Neural progenitor cell (in vitro differentiated cells): ENCODE measurements at regions not wholly inside any gene's neighbourhood (a gene's known extent, or its start where the extent isn't known, plus 50 kb on each side); places are given as distances from the start of the nearest gene placed in this dataset.

Source experiments
- EZH2 ChIP-seq: fragments of 200-600 bp; sonication (generic); IDR thresholded peaks from 2 replicates; pipeline ENCODE4 v1.6.1; 2017; ENCODE audit warnings: antibody characterized with exemption, mild to moderate bottlenecking, moderate library complexity
- TF ChIP-seq, protein P1 (sequence below): fragments of 200-600 bp; sonication (generic); IDR thresholded peaks from 2 replicates; pipeline ENCODE4 v1.5.1; 2017; ENCODE audit warnings: antibody characterized with exemption, mild to moderate bottlenecking

DNA sequence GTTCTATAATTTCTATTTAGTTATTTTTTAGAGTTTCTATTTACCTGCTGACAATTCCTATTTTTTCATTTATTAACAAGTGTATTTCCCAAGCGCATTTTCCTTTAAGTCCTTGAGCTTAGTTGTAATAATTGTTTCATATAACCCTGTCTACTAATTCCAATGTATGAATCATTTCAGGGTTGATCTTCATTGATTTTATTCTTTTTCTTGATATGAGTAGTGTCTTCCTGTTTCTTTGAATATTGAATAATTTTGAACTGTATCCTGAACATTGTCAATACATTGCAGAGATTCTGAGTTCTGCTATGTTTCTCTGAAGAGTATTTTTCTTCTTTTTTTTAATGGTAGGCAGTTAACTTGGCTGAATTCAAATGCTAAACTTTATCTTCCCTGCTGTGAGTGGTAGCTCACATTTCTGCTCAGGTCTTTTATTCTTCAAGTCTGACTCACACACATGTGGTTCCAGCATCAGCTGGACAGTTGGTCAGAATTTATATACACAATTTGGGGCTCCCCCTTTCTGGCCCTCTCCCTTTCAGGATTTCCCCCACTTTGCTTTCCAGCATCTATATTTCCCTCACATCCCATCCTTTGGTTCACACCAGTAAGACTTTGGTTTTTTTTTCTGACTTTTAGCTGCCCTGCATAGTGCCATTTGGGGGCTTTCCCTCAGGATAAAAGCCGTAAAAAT, 54.4 kb upstream of the WDR26 start:
- TF ChIP-seq, protein P1, sequence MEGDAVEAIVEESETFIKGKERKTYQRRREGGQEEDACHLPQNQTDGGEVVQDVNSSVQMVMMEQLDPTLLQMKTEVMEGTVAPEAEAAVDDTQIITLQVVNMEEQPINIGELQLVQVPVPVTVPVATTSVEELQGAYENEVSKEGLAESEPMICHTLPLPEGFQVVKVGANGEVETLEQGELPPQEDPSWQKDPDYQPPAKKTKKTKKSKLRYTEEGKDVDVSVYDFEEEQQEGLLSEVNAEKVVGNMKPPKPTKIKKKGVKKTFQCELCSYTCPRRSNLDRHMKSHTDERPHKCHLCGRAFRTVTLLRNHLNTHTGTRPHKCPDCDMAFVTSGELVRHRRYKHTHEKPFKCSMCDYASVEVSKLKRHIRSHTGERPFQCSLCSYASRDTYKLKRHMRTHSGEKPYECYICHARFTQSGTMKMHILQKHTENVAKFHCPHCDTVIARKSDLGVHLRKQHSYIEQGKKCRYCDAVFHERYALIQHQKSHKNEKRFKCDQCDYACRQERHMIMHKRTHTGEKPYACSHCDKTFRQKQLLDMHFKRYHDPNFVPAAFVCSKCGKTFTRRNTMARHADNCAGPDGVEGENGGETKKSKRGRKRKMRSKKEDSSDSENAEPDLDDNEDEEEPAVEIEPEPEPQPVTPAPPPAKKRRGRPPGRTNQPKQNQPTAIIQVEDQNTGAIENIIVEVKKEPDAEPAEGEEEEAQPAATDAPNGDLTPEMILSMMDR = no peak
- no peak for TF ChIP-seq EZH2
